Neuronal stem cell (in vitro differentiated cells): ENCODE measurements at regions not wholly inside any gene's neighbourhood (a gene's known extent, or its start where the extent isn't known, plus 50 kb on each side); places are given as distances from the start of the nearest gene placed in this dataset.

Experiments
- DNase-seq: peaks from one replicate; pipeline ENCODE4 v3.0.0-alpha.2; 2013; ENCODE audit warnings: low spot score
- H2AFZ ChIP-seq: one replicate; pipeline ENCODE4 v1.6.1; 2013; ENCODE audit warnings: mild to moderate bottlenecking, low read length, inconsistent platforms
- H2AK5ac ChIP-seq: 2 replicates; pipeline ENCODE4 v1.6.1; 2013; ENCODE audit warnings: low read depth, mild to moderate bottlenecking, inconsistent platforms, low read length, moderate library complexity, mixed read lengths
- H2BK120ac ChIP-seq: 2 replicates; pipeline ENCODE4 v1.6.1; 2013; ENCODE audit warnings: low read depth, mild to moderate bottlenecking, inconsistent platforms, low read length, moderate library complexity, mixed read lengths
- H2BK12ac ChIP-seq: one replicate; pipeline ENCODE4 v1.6.1; 2013; ENCODE audit warnings: low read length, inconsistent platforms
- H2BK15ac ChIP-seq: 2 replicates; pipeline ENCODE4 v1.6.1; 2013; ENCODE audit warnings: mild to moderate bottlenecking, low read length, inconsistent platforms, mixed read lengths
- H2BK5ac ChIP-seq: one replicate; pipeline ENCODE4 v1.6.1; 2013; ENCODE audit warnings: inconsistent platforms, mild to moderate bottlenecking, low read length, moderate library complexity
- H3K14ac ChIP-seq: one replicate; pipeline ENCODE4 v1.6.1; 2013; ENCODE audit warnings: low read length, inconsistent platforms
- H3K18ac ChIP-seq: 2 replicates; pipeline ENCODE4 v1.6.1; 2013; ENCODE audit warnings: low read length, inconsistent platforms
- H3K23ac ChIP-seq: 2 replicates; pipeline ENCODE4 v1.6.1; 2013; ENCODE audit warnings: low read depth, mild to moderate bottlenecking, mixed read lengths, low read length, inconsistent platforms; ENCODE audit not compliant: poor library complexity
- H3K27ac ChIP-seq: replicated peaks from 3 replicates; pipeline ENCODE4 v1.5.1; 2013; ENCODE audit warnings: low read length, inconsistent platforms
- H3K27me3 ChIP-seq, 3 experiments: 2 replicates each; pipeline ENCODE4 v1.6.1; 2013; ENCODE audit warnings: low read length in 3 of 3, mild to moderate bottlenecking in 2 of 3, inconsistent platforms in 1 of 3, low read depth in 1 of 3, mixed read lengths in 1 of 3, moderate library complexity in 1 of 3; ENCODE audit not compliant: control insufficient read depth in 3 of 3, insufficient read depth in 3 of 3
- H3K36me3 ChIP-seq, 2 donors: replicated peaks in 1 of 2; 2 replicates each; pipeline ENCODE4 v1.6.1; 2013; ENCODE audit warnings: low read length in 2 of 2; ENCODE audit not compliant: control insufficient read depth in 2 of 2, insufficient read depth in 2 of 2
- H3K4ac ChIP-seq: 2 replicates; pipeline ENCODE4 v1.6.1; 2013; ENCODE audit warnings: inconsistent platforms, mild to moderate bottlenecking, low read length, moderate library complexity
- H3K4me1 ChIP-seq, 2 donors: 1 replicate in 1 of 2; 2 replicates in 1 of 2; pipeline ENCODE4 v1.6.1; 2013; ENCODE audit warnings: low read length in 2 of 2, low read depth in 1 of 2; ENCODE audit not compliant: control insufficient read depth in 2 of 2, insufficient read depth in 1 of 2
- H3K4me2 ChIP-seq: one replicate; pipeline ENCODE4 v1.6.1; 2013; ENCODE audit warnings: mild to moderate bottlenecking, low read length, inconsistent platforms; ENCODE audit not compliant: insufficient read depth, poor library complexity, severe bottlenecking
- H3K4me3 ChIP-seq, 2 donors: 2 replicates each; pipeline ENCODE4 v1.5.1; 2013; ENCODE audit warnings: low read length in 2 of 2, mild to moderate bottlenecking in 2 of 2, inconsistent platforms in 1 of 2, moderate library complexity in 1 of 2
- H3K79me1 ChIP-seq: one replicate; pipeline ENCODE4 v1.6.1; 2013; ENCODE audit warnings: low read depth, mild to moderate bottlenecking, inconsistent platforms, low read length, moderate library complexity
- H3K9ac ChIP-seq: one replicate; pipeline ENCODE4 v1.6.1; 2013; ENCODE audit warnings: mild to moderate bottlenecking, low read depth, low read length, inconsistent platforms; ENCODE audit not compliant: poor library complexity
- H3K9me3 ChIP-seq, 2 donors: replicated peaks in 1 of 2; 2 replicates each; pipeline versions ENCODE3 to v1.6.1; 2013; ENCODE audit warnings: low read length in 2 of 2, mild to moderate bottlenecking in 2 of 2, inconsistent platforms in 1 of 2, low read depth in 1 of 2, mixed read lengths in 1 of 2, moderate library complexity in 1 of 2; ENCODE audit not compliant: control insufficient read depth in 2 of 2, insufficient read depth in 1 of 2
- H4K8ac ChIP-seq: one replicate; pipeline ENCODE4 v1.6.1; 2013; ENCODE audit warnings: low read depth, mild to moderate bottlenecking, inconsistent platforms, low read length, moderate library complexity
- H4K91ac ChIP-seq: one replicate; pipeline ENCODE4 v1.6.1; 2013; ENCODE audit warnings: low read length, low read depth, mild to moderate bottlenecking, inconsistent platforms; ENCODE audit not compliant: poor library complexity
- WGBS, 2 donors: extraction: QIAGEN DNeasy Blood & Tissue Kit; methylation state at CpG; one replicate each; pipeline ENCODE4 v1.1.7; 2013; ENCODE audit warnings: missing lambda C conversion rate in 2 of 2, mixed read lengths in 1 of 2; ENCODE audit not compliant: insufficient read length in 2 of 2, insufficient replicate concordance in 1 of 2; ENCODE audit errors: extremely low coverage in 2 of 2; 5-methylcytosine and 5-hydroxymethylcytosine counted together

DNA sequence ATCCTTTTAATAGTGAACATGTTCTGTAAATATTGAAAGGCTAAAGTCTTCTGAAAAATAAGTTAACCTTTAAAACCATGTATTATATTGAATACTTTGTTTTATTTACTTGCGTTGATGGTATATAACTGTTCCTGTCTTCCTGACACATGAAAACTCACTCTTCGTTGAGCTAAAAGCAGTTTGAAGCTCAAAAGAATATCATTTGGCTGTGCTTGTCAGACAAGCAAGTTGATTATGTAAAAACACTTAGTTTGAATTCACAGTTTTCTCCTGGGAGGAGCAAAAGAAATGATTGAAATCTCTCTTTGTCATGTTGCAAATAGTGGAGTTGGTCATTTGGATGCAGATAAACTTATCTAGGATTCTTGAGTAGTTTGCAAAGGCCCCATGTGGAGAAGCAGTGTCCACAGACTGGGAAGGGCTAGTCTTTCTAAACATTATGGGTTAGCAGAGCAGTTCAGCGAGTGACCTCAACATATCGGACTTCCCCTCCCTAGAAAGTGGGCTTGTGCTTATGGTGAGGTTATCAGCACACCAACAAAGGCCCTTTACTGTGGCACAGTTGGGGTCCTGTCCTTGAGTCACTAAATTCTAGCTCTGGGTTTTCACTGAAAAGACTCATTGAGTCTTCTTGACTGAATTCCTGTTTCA lies 290.4 kb downstream of the CSNK1G3 start:
- H4K91ac ChIP-seq = no peak overlapping the region
- no peak for DNase-seq
- H3K27me3 ChIP-seq = no peaks in the 10 kb centered on the region
- no peak overlapping the region for H2AK5ac ChIP-seq
- no peak overlapping the region for H2BK12ac ChIP-seq
- H3K4me2 ChIP-seq = no peak overlapping the region
- H3K79me1 ChIP-seq = no peaks in the 10 kb centered on the region
- no peak overlapping the region for H3K9ac ChIP-seq
- no peak overlapping the region for H3K18ac ChIP-seq
- H2BK5ac ChIP-seq = no peak overlapping the region
- no peaks in the 10 kb centered on the region for H3K36me3 ChIP-seq
- H2AFZ ChIP-seq = no peak overlapping the region
- H2BK15ac ChIP-seq = no peak overlapping the region
- no peak overlapping the region for H4K8ac ChIP-seq
- no peak overlapping the region for H2BK120ac ChIP-seq
- no peaks in the 10 kb centered on the region for H3K9me3 ChIP-seq
- WGBS, 2 donors = no CpG with 5 or more reads among the region's 4 CpGs
- H3K14ac ChIP-seq = no peak overlapping the region
- H3K27ac ChIP-seq = no peak overlapping the region
- H3K23ac ChIP-seq = no peak overlapping the region
- peaks cover 7 to 37% of the 10 kb centered on the region in 2 donors for H3K4me1 ChIP-seq
- no peak overlapping the region for H3K4me3 ChIP-seq
- H3K4ac ChIP-seq = no peak overlapping the region

DNA sequence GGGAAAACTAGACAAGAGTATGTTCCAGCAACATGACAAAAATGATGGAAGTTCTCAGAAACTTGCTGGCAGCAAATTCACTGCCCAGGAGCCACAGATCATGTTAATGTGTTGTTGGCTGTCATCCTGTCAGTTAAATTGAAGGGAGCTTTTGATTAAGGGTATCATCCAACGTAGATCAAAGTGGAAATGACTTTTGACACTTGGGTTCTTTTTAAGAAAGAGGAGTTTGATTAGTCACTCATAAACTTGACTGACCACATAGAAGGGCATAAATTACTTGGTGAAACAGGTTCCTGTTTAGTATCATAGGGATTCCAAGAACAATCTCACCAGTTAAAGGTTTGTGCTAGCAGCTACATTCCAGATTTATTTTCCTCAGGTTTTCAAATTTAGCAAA lies 288.7 kb downstream of the CSNK1G3 start:
- no peak overlapping the region for H2BK15ac ChIP-seq
- DNase-seq = no peak
- H4K8ac ChIP-seq = no peak overlapping the region
- H4K91ac ChIP-seq = no peak overlapping the region
- H2BK12ac ChIP-seq = no peak overlapping the region
- H2AK5ac ChIP-seq = no peak overlapping the region
- H3K4ac ChIP-seq = no peak overlapping the region
- no peak overlapping the region for H3K9ac ChIP-seq
- H3K36me3 ChIP-seq = no peaks in the 10 kb centered on the region
- no peak overlapping the region for H2BK5ac ChIP-seq
- H3K4me2 ChIP-seq = no peak overlapping the region
- no peaks in the 10 kb centered on the region for H3K27me3 ChIP-seq
- no peak overlapping the region for H3K27ac ChIP-seq
- no peak overlapping the region for H2BK120ac ChIP-seq
- WGBS, 2 donors = no CpG with 5 or more reads among the region's 1 CpG
- no peak overlapping the region for H3K4me3 ChIP-seq
- H3K23ac ChIP-seq = no peak overlapping the region
- H3K14ac ChIP-seq = no peak overlapping the region
- no peaks in the 10 kb centered on the region for H3K79me1 ChIP-seq
- H3K18ac ChIP-seq = no peak overlapping the region
- H3K4me1 ChIP-seq = peaks cover 5 to 25% of the 10 kb centered on the region in 2 donors
- no peaks in the 10 kb centered on the region for H3K9me3 ChIP-seq
- H2AFZ ChIP-seq = no peak overlapping the region

DNA sequence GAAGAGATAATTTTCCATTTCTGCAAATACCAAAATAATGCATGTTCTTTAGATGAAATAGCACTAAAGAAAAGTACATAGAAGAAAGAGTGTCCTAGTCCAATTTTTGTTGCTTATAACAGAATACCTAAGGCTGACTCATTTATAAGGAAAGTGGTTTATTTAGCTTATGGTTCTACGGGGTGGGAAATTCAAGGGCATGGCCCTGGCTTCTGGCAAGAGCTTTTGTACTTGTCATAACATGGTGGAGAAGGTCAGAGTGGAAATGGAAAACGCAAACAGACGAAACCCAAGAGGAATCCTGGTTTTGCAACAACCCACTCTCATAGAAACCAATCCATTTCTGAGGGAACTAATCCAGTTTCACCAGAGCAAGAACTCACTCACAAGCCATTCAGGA lies 283.7 kb downstream of the CSNK1G3 start:
- H3K79me1 ChIP-seq = no peaks in the 10 kb centered on the region
- H3K36me3 ChIP-seq = no peaks in the 10 kb centered on the region
- no peak overlapping the region for H2AK5ac ChIP-seq
- no peak overlapping the region for H4K8ac ChIP-seq
- no peak overlapping the region for H2BK5ac ChIP-seq
- no peak overlapping the region for H3K4ac ChIP-seq
- H3K23ac ChIP-seq = no peak overlapping the region
- H3K9ac ChIP-seq = no peak overlapping the region
- H3K27me3 ChIP-seq = no peaks in the 10 kb centered on the region
- no peak overlapping the region for H2BK120ac ChIP-seq
- no peak overlapping the region for H3K27ac ChIP-seq
- H2BK15ac ChIP-seq = no peak overlapping the region
- no peak overlapping the region for H3K4me2 ChIP-seq
- H3K4me1 ChIP-seq = peaks cover 0 to 3% of the 10 kb centered on the region in 2 donors
- H3K4me3 ChIP-seq = no peak overlapping the region
- H3K14ac ChIP-seq = no peak overlapping the region
- no peak overlapping the region for H2BK12ac ChIP-seq
- H4K91ac ChIP-seq = no peak overlapping the region
- no peak overlapping the region for H3K18ac ChIP-seq
- DNase-seq = no peak
- H3K9me3 ChIP-seq = no peaks in the 10 kb centered on the region
- H2AFZ ChIP-seq = no peak overlapping the region
- WGBS, 2 donors = no CpG with 5 or more reads among the region's 3 CpGs

DNA sequence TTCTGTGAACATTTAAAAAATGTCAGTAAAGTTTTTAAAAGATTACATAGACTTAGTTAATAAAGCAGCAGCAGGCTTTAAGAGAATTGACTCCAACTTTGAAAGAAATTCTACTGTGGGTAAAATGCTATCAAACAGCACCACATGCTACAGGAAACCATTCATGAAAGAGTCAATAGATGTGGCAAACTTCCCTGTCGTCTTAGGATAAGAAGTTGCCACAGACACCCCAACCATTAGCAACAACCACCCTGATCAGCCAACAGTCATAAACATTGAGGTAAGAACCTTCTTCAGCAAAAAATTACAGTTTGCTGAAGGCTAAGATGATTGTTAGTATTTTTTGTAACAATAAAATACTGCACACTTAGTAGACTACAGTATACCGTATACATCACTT lies 278.2 kb downstream of the CSNK1G3 start:
- Histone ChIP-seq H3K36me3 (no peaks in the 10 kb centered on the region), H3K9me3 (peaks cover 0 to 17% of the 10 kb centered on the region in 2 donors), H2BK15ac (no peak overlapping the region), H3K4me1 (peaks cover 7 to 11% of the 10 kb centered on the region in 2 donors), H3K27me3 (no peaks in the 10 kb centered on the region), H4K91ac (no peak overlapping the region), H2AFZ (no peak overlapping the region), H3K4me2 (no peak overlapping the region), H2BK120ac (no peak overlapping the region), H3K18ac (no peak overlapping the region), H2BK5ac (no peak overlapping the region), H3K9ac (no peak overlapping the region), H3K4ac (no peak overlapping the region), H3K14ac (no peak overlapping the region), H3K23ac (no peak overlapping the region), H3K4me3 (no peak overlapping the region), H2AK5ac (no peak overlapping the region), H2BK12ac (no peak overlapping the region), H4K8ac (no peak overlapping the region), H3K79me1 (no peaks in the 10 kb centered on the region), H3K27ac (no peak overlapping the region)
- WGBS, 2 donors = no CpG with 5 or more reads among the region's 2 CpGs
- no peak for DNase-seq
